ENCODE measurements at regions not wholly inside any gene's neighbourhood (a gene's known extent, or its start where the extent isn't known, plus 50 kb on each side); places are given as distances from the start of the nearest gene placed in this dataset.

- TF ChIP-seq CTCF (IDR thresholded peaks at IDR 0.05) (no peak), POLR2A (IDR thresholded peaks at IDR 0.05) (no peak)
Observed at GRCh38 chr2:217445723-217446122, 557.1 kb downstream of the TNS1 start.
